ENCODE measurements at regions not wholly inside any gene's neighbourhood (a gene's known extent, or its start where the extent isn't known, plus 50 kb on each side); places are given as distances from the start of the nearest gene placed in this dataset.

GRCh38 chr2:216789081-216789480 is 70.8 kb downstream of the TNP1 start:
- TF ChIP-seq, protein P1, sequence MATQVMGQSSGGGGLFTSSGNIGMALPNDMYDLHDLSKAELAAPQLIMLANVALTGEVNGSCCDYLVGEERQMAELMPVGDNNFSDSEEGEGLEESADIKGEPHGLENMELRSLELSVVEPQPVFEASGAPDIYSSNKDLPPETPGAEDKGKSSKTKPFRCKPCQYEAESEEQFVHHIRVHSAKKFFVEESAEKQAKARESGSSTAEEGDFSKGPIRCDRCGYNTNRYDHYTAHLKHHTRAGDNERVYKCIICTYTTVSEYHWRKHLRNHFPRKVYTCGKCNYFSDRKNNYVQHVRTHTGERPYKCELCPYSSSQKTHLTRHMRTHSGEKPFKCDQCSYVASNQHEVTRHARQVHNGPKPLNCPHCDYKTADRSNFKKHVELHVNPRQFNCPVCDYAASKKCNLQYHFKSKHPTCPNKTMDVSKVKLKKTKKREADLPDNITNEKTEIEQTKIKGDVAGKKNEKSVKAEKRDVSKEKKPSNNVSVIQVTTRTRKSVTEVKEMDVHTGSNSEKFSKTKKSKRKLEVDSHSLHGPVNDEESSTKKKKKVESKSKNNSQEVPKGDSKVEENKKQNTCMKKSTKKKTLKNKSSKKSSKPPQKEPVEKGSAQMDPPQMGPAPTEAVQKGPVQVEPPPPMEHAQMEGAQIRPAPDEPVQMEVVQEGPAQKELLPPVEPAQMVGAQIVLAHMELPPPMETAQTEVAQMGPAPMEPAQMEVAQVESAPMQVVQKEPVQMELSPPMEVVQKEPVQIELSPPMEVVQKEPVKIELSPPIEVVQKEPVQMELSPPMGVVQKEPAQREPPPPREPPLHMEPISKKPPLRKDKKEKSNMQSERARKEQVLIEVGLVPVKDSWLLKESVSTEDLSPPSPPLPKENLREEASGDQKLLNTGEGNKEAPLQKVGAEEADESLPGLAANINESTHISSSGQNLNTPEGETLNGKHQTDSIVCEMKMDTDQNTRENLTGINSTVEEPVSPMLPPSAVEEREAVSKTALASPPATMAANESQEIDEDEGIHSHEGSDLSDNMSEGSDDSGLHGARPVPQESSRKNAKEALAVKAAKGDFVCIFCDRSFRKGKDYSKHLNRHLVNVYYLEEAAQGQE (IDR thresholded peaks at IDR 0.05; ENCODE audit: insufficient replicate concordance, low read depth), result no peak
- TF ChIP-seq, protein P2, sequence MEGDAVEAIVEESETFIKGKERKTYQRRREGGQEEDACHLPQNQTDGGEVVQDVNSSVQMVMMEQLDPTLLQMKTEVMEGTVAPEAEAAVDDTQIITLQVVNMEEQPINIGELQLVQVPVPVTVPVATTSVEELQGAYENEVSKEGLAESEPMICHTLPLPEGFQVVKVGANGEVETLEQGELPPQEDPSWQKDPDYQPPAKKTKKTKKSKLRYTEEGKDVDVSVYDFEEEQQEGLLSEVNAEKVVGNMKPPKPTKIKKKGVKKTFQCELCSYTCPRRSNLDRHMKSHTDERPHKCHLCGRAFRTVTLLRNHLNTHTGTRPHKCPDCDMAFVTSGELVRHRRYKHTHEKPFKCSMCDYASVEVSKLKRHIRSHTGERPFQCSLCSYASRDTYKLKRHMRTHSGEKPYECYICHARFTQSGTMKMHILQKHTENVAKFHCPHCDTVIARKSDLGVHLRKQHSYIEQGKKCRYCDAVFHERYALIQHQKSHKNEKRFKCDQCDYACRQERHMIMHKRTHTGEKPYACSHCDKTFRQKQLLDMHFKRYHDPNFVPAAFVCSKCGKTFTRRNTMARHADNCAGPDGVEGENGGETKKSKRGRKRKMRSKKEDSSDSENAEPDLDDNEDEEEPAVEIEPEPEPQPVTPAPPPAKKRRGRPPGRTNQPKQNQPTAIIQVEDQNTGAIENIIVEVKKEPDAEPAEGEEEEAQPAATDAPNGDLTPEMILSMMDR (IDR thresholded peaks at IDR 0.05; ENCODE audit: insufficient read depth, low read length), result no peak
- no peak for TF ChIP-seq POLR2AphosphoS5 (IDR thresholded peaks at IDR 0.05; ENCODE audit: low read depth)
- TF ChIP-seq SPI1 (IDR thresholded peaks at IDR 0.05; ENCODE audit: borderline replicate concordance, low read depth), result no peak
- TF ChIP-seq GABPA (IDR thresholded peaks at IDR 0.05; ENCODE audit: low read depth), result no peak
- no peak for DNase-seq (ENCODE audit: low read depth in 1 of 2, low spot score in 1 of 2)
- no peak overlapping the region for H3K4me3 ChIP-seq (replicated peaks; ENCODE audit: insufficient read depth, low read length)
- H3K27ac ChIP-seq (replicated peaks), result no peak overlapping the region
- H3K27me3 ChIP-seq (ENCODE audit: insufficient read depth, poor library complexity, severe bottlenecking), result no peaks in the 10 kb centered on the region

DNA sequence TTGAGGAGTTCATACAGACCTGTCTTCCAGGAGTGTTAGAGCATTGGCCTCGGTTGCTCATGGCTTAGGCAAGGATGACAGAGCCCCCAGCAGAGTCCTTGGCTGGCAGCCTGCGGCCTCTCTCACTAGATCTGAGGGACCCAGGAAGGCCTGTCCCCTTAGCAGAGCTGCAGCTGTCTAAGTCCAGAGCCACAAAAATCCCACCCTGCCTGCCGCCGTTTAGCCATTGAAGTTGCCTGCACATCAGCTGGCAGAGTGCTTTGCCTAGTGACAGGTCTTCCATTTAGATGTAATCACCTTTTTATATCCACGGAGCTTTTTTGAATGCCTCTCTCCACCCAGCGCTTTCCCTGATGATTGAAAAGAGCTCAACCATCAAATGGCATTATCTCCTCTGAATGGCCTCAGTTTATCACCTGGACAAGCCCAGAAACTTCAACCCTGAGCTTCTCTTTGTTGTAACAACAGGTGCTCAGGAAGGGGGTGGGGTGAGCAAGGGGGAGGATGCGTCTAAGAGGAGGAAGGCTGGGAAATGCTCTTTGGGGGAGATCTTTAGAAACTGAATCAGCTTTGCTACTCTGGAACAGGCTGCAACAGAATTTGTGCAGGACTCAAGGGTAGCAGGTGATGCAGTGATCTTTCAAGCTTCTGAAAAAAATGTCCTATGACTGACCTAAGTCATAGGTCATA is 71.9 kb downstream of the TNP1 start:
- TF ChIP-seq GABPA (IDR thresholded peaks at IDR 0.05; ENCODE audit: low read depth) (no peak), POLR2AphosphoS5 (IDR thresholded peaks at IDR 0.05; ENCODE audit: low read depth) (no peak), SPI1 (IDR thresholded peaks at IDR 0.05; ENCODE audit: borderline replicate concordance, low read depth) (no peak)
- TF ChIP-seq, protein P2 (IDR thresholded peaks at IDR 0.05; ENCODE audit: insufficient read depth, low read length), result no peak
- TF ChIP-seq, protein P1 (IDR thresholded peaks at IDR 0.05; ENCODE audit: insufficient replicate concordance, low read depth), result no peak
- no peak for DNase-seq (ENCODE audit: low read depth in 1 of 2, low spot score in 1 of 2)

GRCh38 chr2:216786676-216787075 is 73.2 kb downstream of the TNP1 start:
- Histone ChIP-seq H3K4me3 (replicated peaks; ENCODE audit: insufficient read depth, low read length) (no peak overlapping the region), H3K27me3 (ENCODE audit: insufficient read depth, poor library complexity, severe bottlenecking) (no peaks in the 10 kb centered on the region), H3K27ac (replicated peaks) (no peak overlapping the region)
- TF ChIP-seq POLR2AphosphoS5 (IDR thresholded peaks at IDR 0.05; ENCODE audit: low read depth), result no peak
- no peak for TF ChIP-seq SPI1 (IDR thresholded peaks at IDR 0.05; ENCODE audit: borderline replicate concordance, low read depth)
- no peak for TF ChIP-seq GABPA (IDR thresholded peaks at IDR 0.05; ENCODE audit: low read depth)
- TF ChIP-seq, protein P1 (IDR thresholded peaks at IDR 0.05; ENCODE audit: insufficient replicate concordance, low read depth), result no peak
- TF ChIP-seq, protein P2 (IDR thresholded peaks at IDR 0.05; ENCODE audit: insufficient read depth, low read length), result no peak
- DNase-seq (ENCODE audit: low read depth in 1 of 2, low spot score in 1 of 2), result no peak

More for the DNA sequence above, 71.9 kb downstream of the TNP1 start:
- H3K27ac ChIP-seq (replicated peaks), result no peak overlapping the region
- H3K27me3 ChIP-seq (ENCODE audit: insufficient read depth, poor library complexity, severe bottlenecking), result no peaks in the 10 kb centered on the region
- H3K4me3 ChIP-seq (replicated peaks; ENCODE audit: insufficient read depth, low read length), result no peak overlapping the region

All from HL-60 (cell line).